ENCODE measurements at regions not wholly inside any gene's neighbourhood (a gene's known extent, or its start where the extent isn't known, plus 50 kb on each side); places are given as distances from the start of the nearest gene placed in this dataset.
"Not testable (repeated sequence)": the region's sequence is repeated elsewhere in the genome, so short reads cannot be mapped to it uniquely, and the experiment has no call there.

DNA sequence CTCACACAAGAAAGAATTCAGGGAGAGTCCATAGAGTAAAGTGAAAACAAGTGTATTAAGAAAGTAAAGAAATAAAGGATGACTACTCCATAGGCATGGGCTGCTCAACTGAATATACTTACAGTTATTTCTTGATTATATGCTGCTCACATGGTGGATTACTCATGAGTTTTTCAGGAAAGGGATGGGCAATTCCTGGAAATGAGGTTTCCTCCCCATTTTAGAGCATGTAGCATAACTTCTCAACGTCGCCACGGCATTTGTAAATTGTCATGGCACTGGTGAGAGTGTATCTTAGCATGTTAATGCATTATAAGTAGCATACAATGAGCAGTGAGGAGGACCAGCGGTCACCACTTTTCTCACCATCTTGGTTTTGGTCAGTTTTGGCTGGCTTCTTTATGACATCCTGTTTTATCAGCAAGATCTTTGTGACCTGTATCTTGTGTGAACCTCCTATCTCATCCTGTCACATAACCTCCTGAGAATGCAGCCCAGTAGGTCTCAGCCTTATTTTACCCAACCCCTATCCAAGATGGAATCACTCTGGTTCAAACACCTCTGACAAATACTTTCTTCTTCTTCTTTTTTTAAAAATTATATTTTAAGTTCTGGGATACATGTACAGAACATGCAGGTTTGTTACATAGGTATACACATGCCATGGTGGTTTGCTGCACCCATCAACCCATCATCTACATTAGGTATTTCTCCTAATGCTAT lies 849.7 kb downstream of the TBL1XR1 start:
- DNase-seq (ENCODE audit: low read depth in 2 of 2), result no peak

GRCh38 chr3:176341963-176342362 lies 855.3 kb downstream of the TBL1XR1 start:
- DNase-seq (ENCODE audit: low read depth in 2 of 2), result no peak

DNA sequence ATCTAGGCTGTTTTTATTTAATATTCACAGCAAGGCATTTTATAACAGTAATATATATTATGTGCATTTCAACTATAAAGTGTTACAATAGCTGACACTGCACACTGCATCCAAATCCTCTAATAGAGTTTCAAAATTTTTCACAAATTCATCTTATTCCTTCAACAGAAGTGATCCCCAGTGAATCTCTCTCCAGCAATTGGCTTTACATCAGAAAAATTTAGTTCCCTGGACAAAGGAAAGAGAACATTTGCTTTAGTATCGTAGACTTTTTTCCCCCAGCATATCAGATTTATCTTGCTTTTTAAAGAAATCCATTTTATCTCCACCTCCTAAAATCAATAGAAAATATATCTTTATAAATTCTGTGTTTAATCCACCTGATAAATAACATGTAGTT lies 868.6 kb downstream of the TBL1XR1 start:
- no peak for DNase-seq (ENCODE audit: low read depth in 2 of 2)

GRCh38 chr3:176328198-176328597 lies 869.1 kb downstream of the TBL1XR1 start:
- no peak for DNase-seq (ENCODE audit: low read depth in 2 of 2)

DNA sequence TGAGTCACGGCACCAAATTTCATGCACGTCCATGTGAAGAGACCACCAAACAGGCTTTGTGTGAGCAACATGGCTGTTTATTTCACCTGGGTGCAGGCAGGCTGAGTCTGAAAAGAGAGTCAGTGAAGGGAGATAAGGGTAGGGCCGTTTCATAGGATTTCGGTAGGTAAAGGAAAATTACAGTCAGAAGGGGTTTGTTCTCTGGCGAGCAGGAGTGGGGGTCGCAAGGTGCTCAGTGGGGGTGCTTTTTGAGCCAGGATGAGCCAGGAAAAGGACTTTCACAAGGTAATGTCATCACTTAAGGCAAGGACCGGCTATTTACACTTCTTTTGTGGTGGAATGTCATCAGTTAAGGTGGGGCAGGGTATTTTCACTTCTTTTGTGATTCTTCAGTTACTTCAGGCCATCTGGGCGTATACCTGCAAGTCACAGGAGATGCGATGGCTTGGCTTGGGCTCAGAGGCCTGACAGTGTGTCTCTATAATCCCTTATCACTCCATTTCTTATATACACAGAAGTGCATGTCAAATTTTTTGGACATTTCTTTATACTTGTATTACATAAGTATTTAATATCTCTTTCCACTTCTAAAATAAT lies 870.3 kb downstream of the TBL1XR1 start:
- DNase-seq (ENCODE audit: low read depth in 2 of 2), result not testable (repeated sequence)

- not testable (repeated sequence) for DNase-seq (ENCODE audit: low read depth in 2 of 2)
Measured at GRCh38 chr3:176321532-176321931, 875.8 kb downstream of the TBL1XR1 start.

GRCh38 chr3:176321099-176321498 lies 876.2 kb downstream of the TBL1XR1 start:
- no peak for DNase-seq (ENCODE audit: low read depth in 2 of 2)

DNA sequence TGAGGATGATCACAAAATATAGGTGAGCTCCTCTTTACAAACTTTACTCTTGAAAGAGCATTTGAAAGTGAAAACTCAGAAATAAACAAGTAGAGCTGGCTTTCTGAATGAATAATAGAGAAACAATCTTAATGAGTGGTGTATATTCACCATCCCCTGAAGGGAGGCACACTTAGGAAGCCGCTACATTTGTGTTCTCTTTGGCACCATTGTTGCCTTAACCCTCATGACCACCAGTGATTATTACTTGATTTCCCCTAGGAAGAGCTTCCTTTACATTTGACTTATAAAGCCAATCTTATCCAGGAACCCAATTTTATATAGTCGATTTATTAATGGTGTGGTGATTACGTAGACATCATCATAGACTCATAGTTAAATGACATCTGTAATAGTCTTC lies 883.9 kb downstream of the TBL1XR1 start:
- DNase-seq (ENCODE audit: low read depth in 2 of 2), result no peak

DNA sequence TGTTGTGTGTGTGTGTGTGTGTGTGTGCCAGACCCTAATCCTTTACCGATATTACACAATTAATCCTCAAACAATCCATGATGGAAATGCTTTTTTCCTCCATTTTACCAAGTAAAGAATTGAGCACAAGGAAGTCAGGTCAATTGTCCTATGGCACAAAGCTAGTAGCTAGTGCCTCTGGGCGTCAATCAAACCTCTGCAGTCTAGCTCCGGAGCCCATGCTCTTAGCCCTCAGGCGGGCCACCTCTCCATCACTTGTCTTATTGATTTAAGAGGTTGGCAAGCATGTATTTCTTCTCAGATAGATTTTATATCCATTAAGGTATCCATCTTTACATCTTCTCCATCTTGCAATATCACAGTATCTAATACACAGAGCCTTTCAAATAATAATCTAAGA lies 886.6 kb downstream of the TBL1XR1 start:
- no peak for DNase-seq (ENCODE audit: low read depth in 2 of 2)

DNA sequence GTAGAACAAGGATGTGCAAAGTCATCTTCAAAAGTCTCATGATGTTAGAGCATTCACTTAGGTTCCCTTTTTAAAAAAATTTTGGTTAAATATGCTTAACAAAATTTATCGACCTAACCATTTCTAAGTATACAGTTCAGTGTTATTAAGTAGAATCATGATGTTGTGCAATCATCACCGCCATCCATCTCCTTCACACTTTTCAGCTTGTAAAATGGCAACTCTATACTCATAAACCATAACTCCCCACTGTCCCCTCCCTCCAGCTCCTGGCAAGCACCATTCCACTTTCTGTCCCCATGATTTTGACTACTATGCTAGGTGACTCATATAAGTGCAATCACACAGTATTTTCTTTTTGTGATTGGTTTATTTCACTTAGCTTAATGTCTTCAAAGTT lies 895.0 kb downstream of the TBL1XR1 start:
- DNase-seq (ENCODE audit: low read depth in 2 of 2), result no peak

GRCh38 chr3:176296066-176296597 lies 901.1 kb downstream of the TBL1XR1 start:
- DNase-seq (ENCODE audit: low read depth in 2 of 2), result no peak

DNA sequence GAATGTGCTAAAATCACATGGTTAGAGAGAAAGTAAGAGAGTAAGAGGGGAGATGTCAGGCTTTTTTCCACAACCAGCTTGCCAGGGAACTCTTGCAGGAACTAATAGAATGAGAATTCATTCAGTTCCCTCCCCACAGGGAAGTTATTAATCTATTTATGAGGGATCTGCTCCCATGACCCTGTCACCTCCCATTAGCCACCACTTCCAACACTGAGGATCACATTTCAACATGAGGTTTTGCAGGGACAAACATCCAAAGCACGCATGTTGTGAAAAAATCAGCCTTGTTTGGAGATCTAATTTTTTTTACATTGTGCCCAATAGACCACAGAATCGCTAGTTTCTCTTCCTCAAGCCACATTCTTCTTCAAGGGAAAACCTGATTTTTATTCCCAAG lies 904.0 kb downstream of the TBL1XR1 start:
- no peak for DNase-seq (ENCODE audit: low read depth in 2 of 2)

DNA sequence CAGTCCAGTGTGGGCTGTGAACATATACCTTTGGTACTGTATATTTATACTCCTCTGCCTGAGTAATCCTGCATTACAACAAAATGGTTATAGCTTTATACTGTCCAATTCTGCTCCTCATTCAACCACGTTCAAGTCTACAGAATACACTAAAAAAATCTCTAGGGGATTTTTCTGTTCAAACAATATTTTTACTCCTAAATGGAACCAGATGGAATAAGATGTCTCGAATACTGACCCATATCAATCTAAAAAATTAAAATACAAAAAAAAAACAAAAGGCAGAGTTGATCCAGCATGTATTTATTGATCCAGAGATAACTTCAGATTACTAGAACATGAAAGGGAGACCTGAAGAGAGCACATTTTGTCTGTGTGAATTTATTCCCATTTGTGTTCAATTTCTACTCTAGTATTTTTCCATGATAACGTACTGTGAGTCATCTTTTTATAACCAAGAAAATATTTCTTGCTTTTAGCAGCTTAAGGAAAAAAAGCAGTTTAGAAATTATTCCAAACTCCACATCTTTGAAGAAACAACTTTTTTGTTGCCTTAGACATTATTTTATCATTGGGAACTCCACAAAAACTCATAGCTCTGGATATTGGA lies 910.7 kb downstream of the TBL1XR1 start:
- DNase-seq (ENCODE audit: low read depth in 2 of 2), result no peak

GRCh38 chr3:176275538-176275937 lies 921.7 kb downstream of the TBL1XR1 start:
- DNase-seq (ENCODE audit: low read depth in 2 of 2), result no peak

- no peak for DNase-seq (ENCODE audit: low read depth in 2 of 2)
Measured at GRCh38 chr3:176275113-176275512, 922.2 kb downstream of the TBL1XR1 start.

DNA sequence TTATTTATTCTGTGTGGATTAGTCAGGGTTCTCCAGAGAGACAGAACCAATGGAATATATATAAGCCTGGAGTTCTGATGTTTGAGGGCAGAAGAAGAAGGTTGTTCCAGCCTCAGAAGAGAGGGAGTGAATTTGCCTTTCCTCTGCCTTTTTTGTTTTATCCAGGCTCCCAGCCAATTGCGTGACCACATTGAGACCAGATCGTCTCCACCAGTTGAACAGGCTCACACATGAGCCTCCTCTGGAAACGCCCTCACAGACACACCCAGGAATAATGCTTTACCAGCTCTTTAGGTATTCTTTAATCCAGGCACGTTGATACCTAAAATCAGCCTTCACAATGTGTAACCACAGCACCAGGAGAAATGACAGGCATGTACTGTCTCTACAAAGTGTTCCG lies 923.1 kb downstream of the TBL1XR1 start:
- no peak for DNase-seq (ENCODE audit: low read depth in 2 of 2)

- no peak for DNase-seq (ENCODE audit: low read depth in 2 of 2)
Measured at GRCh38 chr3:176262071-176262470, 935.2 kb downstream of the TBL1XR1 start.

GRCh38 chr3:176247191-176247590 lies 950.1 kb downstream of the TBL1XR1 start:
- DNase-seq (ENCODE audit: low read depth in 2 of 2), result no peak

DNA sequence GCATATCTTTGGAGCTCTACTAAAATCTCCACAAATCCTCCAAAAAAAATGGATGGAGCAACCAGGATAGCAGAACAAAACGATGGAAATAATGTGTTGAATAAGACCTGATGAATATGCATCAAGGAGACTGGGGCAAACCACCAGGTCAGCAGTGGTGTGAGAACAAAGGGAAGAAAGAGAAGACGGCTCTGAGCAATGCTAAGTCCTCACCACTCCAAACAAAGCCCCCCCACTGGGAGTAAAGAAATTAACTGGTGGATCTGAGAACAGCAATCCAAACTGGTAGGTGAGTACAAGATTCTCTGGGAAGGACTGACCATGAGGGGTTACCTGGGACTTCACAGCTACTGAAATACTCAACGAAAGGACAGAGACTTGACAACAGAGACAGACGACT lies 977.3 kb downstream of the TBL1XR1 start:
- DNase-seq (ENCODE audit: low read depth in 2 of 2), result no peak

DNA sequence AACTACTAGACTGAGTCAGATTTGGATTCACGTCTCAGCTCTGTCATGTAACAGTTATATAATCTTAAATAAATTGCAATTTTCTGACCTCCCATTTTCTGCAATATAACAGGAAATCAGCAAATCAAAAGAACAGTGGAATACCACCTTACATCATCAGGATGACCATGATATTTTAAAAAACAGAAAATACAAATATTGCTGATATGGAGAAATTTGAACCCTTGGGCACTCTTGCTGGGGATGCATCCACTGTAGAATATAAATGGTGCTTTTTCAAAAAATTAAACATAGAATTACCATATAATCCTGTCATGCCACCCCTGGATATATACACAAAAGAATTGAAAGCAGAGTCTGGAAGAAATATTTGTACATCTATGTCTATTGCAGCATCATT lies 982.5 kb downstream of the TBL1XR1 start:
- DNase-seq (ENCODE audit: low read depth in 2 of 2), result no peak

GRCh38 chr3:176213314-176213713 lies 984.0 kb downstream of the TBL1XR1 start:
- DNase-seq (ENCODE audit: low read depth in 2 of 2), result not testable (repeated sequence)

DNA sequence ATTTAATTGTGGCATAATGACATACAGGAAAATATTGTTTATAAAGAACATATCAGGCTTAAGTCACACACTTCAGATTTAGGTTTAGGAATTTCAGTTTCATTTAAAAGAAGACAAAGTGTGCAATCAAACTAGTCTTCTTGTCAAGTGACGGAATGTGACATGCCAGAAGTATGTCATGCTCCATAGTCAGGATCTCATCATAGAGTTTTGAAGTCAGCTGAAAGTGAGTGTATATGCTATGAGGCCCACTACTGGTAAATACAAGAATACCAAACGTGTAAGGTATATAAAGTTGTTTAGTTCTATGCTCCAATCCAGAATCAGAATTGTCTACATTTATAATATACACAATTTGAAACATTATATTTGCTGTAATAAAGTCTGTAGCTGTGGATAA lies 988.4 kb downstream of the TBL1XR1 start:
- no peak for DNase-seq (ENCODE audit: low read depth in 2 of 2)

DNA sequence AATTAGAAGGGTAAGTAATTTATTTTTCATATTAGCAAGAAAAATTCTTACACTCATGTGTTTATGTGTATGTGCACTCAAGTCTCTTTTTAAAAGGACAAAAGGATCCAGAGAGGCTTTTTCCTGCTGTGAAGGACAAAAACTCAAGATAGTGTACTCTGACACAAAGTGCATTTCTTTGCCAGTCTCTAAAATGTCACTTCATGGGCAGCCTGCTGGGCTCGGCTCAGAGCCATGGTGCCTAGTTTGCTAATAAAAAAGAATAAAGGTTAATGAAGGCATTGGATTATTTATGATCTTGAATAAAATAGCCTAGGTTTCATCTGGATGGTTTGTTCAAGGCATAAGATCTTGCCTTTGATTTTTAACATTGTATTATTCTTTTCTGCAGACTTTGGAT lies 989.0 kb downstream of the TBL1XR1 start:
- no peak for DNase-seq (ENCODE audit: low read depth in 2 of 2)

Measured in stimulated activated CD8-positive, alpha-beta memory T cell treated with anti-CD3 and anti-CD28 coated beads, Interleukin-7, amount 100 ng/mL, for 1 hour (primary cell).